ENCODE measurements at regions not wholly inside any gene's neighbourhood (a gene's known extent, or its start where the extent isn't known, plus 50 kb on each side); places are given as distances from the start of the nearest gene placed in this dataset.

DNA sequence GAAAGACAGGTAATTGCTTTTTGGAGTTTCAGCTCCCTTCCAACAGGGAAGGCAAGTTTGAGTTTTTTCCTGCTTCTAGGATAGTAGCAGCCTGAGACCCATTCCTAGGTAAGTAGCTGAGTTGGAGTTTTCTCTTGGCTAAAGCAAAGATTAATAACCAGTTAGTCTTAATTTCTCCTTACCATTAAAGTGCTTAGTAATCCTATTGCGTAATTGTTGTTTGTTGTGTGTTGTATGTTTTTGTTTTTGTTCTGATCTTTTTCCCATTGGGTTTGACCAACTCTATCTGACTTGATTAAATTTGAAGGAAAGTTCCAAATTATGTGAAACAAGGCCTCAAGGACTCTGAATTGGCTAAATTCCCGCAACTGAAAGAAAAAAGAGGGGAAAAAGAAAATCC lies 83.5 kb downstream of the TBX22 start:
- Mint-ChIP-seq H3K27me3 (ENCODE audit: low read depth) (no peaks in the 10 kb centered on the region), H3K4me3 (ENCODE audit: unreplicated experiment) (no peak overlapping the region), H3K4me1 (ENCODE audit: low read depth) (no peaks in the 10 kb centered on the region), H3K36me3 (ENCODE audit: low read depth) (no peaks in the 10 kb centered on the region), H3K9me3 (ENCODE audit: low read depth) (peaks cover 15% of the 10 kb centered on the region), H3K27ac (ENCODE audit: unreplicated experiment) (no peak overlapping the region)
- no peak for DNase-seq (ENCODE audit: low spot score)
- TF ChIP-seq, protein P1, sequence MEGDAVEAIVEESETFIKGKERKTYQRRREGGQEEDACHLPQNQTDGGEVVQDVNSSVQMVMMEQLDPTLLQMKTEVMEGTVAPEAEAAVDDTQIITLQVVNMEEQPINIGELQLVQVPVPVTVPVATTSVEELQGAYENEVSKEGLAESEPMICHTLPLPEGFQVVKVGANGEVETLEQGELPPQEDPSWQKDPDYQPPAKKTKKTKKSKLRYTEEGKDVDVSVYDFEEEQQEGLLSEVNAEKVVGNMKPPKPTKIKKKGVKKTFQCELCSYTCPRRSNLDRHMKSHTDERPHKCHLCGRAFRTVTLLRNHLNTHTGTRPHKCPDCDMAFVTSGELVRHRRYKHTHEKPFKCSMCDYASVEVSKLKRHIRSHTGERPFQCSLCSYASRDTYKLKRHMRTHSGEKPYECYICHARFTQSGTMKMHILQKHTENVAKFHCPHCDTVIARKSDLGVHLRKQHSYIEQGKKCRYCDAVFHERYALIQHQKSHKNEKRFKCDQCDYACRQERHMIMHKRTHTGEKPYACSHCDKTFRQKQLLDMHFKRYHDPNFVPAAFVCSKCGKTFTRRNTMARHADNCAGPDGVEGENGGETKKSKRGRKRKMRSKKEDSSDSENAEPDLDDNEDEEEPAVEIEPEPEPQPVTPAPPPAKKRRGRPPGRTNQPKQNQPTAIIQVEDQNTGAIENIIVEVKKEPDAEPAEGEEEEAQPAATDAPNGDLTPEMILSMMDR (IDR thresholded peaks at IDR 0.05), result no peak

DNA sequence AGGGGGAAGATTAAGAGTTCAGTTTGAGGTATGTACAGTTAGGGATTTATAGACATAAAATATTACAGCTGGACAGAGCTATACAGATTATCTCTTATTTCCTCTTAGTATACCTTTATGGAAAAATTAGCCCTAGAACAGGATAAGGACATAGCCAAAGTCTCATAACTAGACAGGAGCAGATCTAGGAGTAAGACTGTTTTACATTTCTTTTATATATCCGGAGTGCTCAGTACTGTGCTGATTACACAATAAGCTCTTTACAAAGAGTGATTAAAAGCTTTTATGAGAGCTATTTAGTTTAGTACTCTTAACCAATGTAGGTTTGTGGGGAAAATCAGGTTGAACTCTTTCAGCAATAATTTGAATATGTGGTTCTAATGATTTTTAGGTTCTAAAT lies 105.8 kb downstream of the TBX22 start:
- Mint-ChIP-seq H3K27me3 (ENCODE audit: low read depth) (no peaks in the 10 kb centered on the region), H3K4me1 (ENCODE audit: low read depth) (no peaks in the 10 kb centered on the region), H3K36me3 (ENCODE audit: low read depth) (no peaks in the 10 kb centered on the region), H3K27ac (ENCODE audit: unreplicated experiment) (no peak overlapping the region), H3K4me3 (ENCODE audit: unreplicated experiment) (no peak overlapping the region), H3K9me3 (ENCODE audit: low read depth) (peaks cover 5% of the 10 kb centered on the region)
- no peak for DNase-seq (ENCODE audit: low spot score)
- TF ChIP-seq, protein P1 (IDR thresholded peaks at IDR 0.05), result no peak

- no peaks in the 10 kb centered on the region for H3K4me1 Mint-ChIP-seq (ENCODE audit: low read depth)
- no peak overlapping the region for H3K27ac Mint-ChIP-seq (ENCODE audit: unreplicated experiment)
- no peaks in the 10 kb centered on the region for H3K27me3 Mint-ChIP-seq (ENCODE audit: low read depth)
- TF ChIP-seq, protein P1 (IDR thresholded peaks at IDR 0.05), result no peak
- no peak for DNase-seq (ENCODE audit: low spot score)
- no peak overlapping the region for H3K4me3 Mint-ChIP-seq (ENCODE audit: unreplicated experiment)
- H3K36me3 Mint-ChIP-seq (ENCODE audit: low read depth), result no peaks in the 10 kb centered on the region
- peaks cover 30% of the 10 kb centered on the region for H3K9me3 Mint-ChIP-seq (ENCODE audit: low read depth)
These were observed 124.4 kb downstream of the TBX22 start for GRCh38 chrX:80138938-80139337.

GRCh38 chrX:80139564-80139963 lies 125.0 kb downstream of the TBX22 start:
- no peak overlapping the region for H3K27ac Mint-ChIP-seq (ENCODE audit: unreplicated experiment)
- TF ChIP-seq, protein P1 (IDR thresholded peaks at IDR 0.05), result no peak
- H3K4me3 Mint-ChIP-seq (ENCODE audit: unreplicated experiment), result no peak overlapping the region

GRCh38 chrX:80170581-80170980 lies 156.0 kb downstream of the TBX22 start:
- TF ChIP-seq, protein P1 (IDR thresholded peaks at IDR 0.05), result no peak
- Mint-ChIP-seq H3K4me1 (ENCODE audit: low read depth) (no peaks in the 10 kb centered on the region), H3K4me3 (ENCODE audit: unreplicated experiment) (no peak overlapping the region), H3K9me3 (ENCODE audit: low read depth) (peaks cover 42% of the 10 kb centered on the region), H3K36me3 (ENCODE audit: low read depth) (no peaks in the 10 kb centered on the region), H3K27ac (ENCODE audit: unreplicated experiment) (no peak overlapping the region), H3K27me3 (ENCODE audit: low read depth) (no peaks in the 10 kb centered on the region)
- DNase-seq (ENCODE audit: low spot score), result no peak

More at GRCh38 chrX:80139564-80139963, 125.0 kb downstream of the TBX22 start:
- H3K9me3 Mint-ChIP-seq (ENCODE audit: low read depth), result peaks cover 27% of the 10 kb centered on the region
- H3K36me3 Mint-ChIP-seq (ENCODE audit: low read depth), result no peaks in the 10 kb centered on the region
- H3K4me1 Mint-ChIP-seq (ENCODE audit: low read depth), result no peaks in the 10 kb centered on the region
- H3K27me3 Mint-ChIP-seq (ENCODE audit: low read depth), result no peaks in the 10 kb centered on the region
- DNase-seq (ENCODE audit: low spot score), result no peak
